ENCODE measurements at regions not wholly inside any gene's neighbourhood (a gene's known extent, or its start where the extent isn't known, plus 50 kb on each side); places are given as distances from the start of the nearest gene placed in this dataset.

DNA sequence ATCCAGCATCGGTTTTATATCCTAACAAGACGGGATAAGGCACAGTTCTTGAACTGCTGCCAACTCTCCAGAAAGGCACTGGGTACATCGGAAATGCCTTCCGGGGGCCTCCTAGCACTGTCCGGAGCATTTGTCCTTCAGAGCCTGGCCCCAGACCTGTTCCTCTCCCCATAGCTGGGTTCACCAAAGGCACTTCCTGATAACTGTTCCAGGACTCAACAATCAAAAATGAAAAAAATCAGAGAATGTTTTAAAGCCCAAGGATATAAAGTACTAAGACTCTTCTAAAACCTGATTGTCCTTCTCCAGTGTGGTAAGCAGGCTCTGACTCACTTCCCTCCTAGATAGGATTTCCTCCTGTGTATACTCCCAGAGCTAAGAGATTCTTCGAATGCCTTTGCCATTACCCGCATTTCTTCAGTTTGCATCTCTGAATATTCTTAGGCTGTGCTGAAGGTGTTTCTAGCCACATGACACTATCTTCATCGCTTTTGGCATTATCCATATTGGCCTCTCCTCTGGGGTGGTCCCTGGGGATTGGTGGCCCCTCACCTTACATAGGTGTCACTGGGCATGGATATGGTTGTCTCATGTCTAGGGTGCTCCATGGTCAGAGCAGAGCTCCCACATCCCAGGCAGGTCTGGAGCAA is 112.9 kb downstream of the ZBTB18 start:
- TF ChIP-seq POLR2A (IDR thresholded peaks at IDR 0.05): no peak
- TF ChIP-seq, protein P1, sequence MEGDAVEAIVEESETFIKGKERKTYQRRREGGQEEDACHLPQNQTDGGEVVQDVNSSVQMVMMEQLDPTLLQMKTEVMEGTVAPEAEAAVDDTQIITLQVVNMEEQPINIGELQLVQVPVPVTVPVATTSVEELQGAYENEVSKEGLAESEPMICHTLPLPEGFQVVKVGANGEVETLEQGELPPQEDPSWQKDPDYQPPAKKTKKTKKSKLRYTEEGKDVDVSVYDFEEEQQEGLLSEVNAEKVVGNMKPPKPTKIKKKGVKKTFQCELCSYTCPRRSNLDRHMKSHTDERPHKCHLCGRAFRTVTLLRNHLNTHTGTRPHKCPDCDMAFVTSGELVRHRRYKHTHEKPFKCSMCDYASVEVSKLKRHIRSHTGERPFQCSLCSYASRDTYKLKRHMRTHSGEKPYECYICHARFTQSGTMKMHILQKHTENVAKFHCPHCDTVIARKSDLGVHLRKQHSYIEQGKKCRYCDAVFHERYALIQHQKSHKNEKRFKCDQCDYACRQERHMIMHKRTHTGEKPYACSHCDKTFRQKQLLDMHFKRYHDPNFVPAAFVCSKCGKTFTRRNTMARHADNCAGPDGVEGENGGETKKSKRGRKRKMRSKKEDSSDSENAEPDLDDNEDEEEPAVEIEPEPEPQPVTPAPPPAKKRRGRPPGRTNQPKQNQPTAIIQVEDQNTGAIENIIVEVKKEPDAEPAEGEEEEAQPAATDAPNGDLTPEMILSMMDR (IDR thresholded peaks at IDR 0.05): no peak
- peak; percentile 8 for TF ChIP-seq POLR2AphosphoS5 (IDR thresholded peaks at IDR 0.05)
- no peak for TF ChIP-seq EP300 (IDR thresholded peaks at IDR 0.05)
